Heart right ventricle (tissue), 16 donors: ENCODE measurements at regions not wholly inside any gene's neighbourhood (a gene's known extent, or its start where the extent isn't known, plus 50 kb on each side); places are given as distances from the start of the nearest gene placed in this dataset.

Source experiments
- ATAC-seq, 8 donors: fragments of 200-7000 bp; cut with Tn5 transposase; one replicate each; pipeline ENCODE4 v1.9.1; 2020; ENCODE audit warnings: mild to moderate bottlenecking in 8 of 8, moderate library complexity in 8 of 8, moderate number of reproducible peaks in 1 of 8
- DNase-seq, 2 donors: peaks; one replicate each; pipeline ENCODE4 v3.0.0-alpha.2; 2020
- H3K27ac ChIP-seq, 10 donors: fragments of 200-600 bp; sonication (generic) in 2 of 10; one replicate each; pipeline versions ENCODE4 v1.5.0 to v1.8.0; 2020 to 2022; ENCODE audit warnings: mild to moderate bottlenecking in 3 of 10
- H3K27me3 ChIP-seq, 7 donors: fragments of 200-600 bp; one replicate each; pipeline ENCODE4 v1.8.0; 2021 to 2022; ENCODE audit warnings: mild to moderate bottlenecking in 2 of 7
- H3K36me3 ChIP-seq, 9 donors: fragments of 200-600 bp; sonication (generic) in 1 of 9; one replicate each; pipeline versions ENCODE4 v1.5.0 to v1.8.0; 2020 to 2022; ENCODE audit warnings: mild to moderate bottlenecking in 2 of 9
- H3K4me1 ChIP-seq, 9 donors: fragments of 200-600 bp; sonication (generic) in 1 of 9; one replicate each; pipeline versions ENCODE4 v1.5.0 to v1.8.0; 2020 to 2022; ENCODE audit warnings: mild to moderate bottlenecking in 4 of 9
- H3K4me3 ChIP-seq, 10 donors: fragments of 200-600 bp; sonication (generic) in 2 of 10; one replicate each; pipeline versions ENCODE4 v1.5.0 to v1.8.0; 2020 to 2022; ENCODE audit warnings: mild to moderate bottlenecking in 7 of 10, moderate library complexity in 2 of 10
- H3K9me3 ChIP-seq, 11 donors: fragments of 200-600 bp in 10 of 11; sonication (generic) in 2 of 11; one replicate each; pipeline versions ENCODE4 v1.5.0 to v1.8.0; 2013 to 2022; ENCODE audit warnings: mild to moderate bottlenecking in 2 of 11, control low read depth in 1 of 11, moderate library complexity in 1 of 11
- CTCF ChIP-seq, 9 donors: fragments of 200-600 bp; sonication (generic) in 2 of 9; IDR thresholded peaks; one replicate each; pipeline versions ENCODE4 v1.5.0 to v1.8.0; 2021 to 2022; ENCODE audit warnings: antibody characterized with exemption in 9 of 9, mild to moderate bottlenecking in 5 of 9, moderate library complexity in 1 of 9
- WGBS, 2 donors: extraction: QIAGEN DNeasy Blood & Tissue Kit; methylation state at CpG; one replicate each; pipeline ENCODE4 v1.1.7; 2013; ENCODE audit warnings: inconsistent platforms in 1 of 2; 5-methylcytosine and 5-hydroxymethylcytosine counted together
- intact Hi-C, 10 donors: fragments of 100-400 bp; cut with DNase I; formaldehyde crosslinking; loops; one replicate each; pipeline versions ENCODE4 v1.11.1 to v1.14.2; 2022
- donor health status: Arrhythmogenic right ventricular cardiomyopathy.
- donor health status: ischemic (EF 13 %, LVEDD 7.1; RV severe dilation, severe dysfunction).
- donor health status: healthy with polysubstance abuse.
- donor health status: DM: no; HTN: yes; CAD: no.
- donor health status: DM: no; HTN: no; CAD: no.
- donor health status: ischemic (EF 25% LVEDD 6.9; RV normal size, moderate dysfunction).
- donor health status: ischemic (EF 25% LVEDD 5.7; RV mildly dilated, moderate dysfunction).
- donor health status: healthy.
- donor health status: DM: yes; HTN: yes; CAD: no.
- donor health status: Ischemic cardiomyopathy.
- donor health status: ischemic (EF 35%, LVEDD 5.7; RV mildly dilated, moderate dysfunction).
- donor health status: nonischemic (EF 11% LVEDD 7.7; RV severe dilation, severe dysfunction).
- donor health status: DM: yes; HTN: yes; CAD: no.
- donor health status: PGD.
- donor health status: ischemic (EF 29% LVEDD 5.4; RV normal size, mild dysfunction).
- donor health status: nonischemic (EF 23%, LVEDD 6.1; RV moderate dilation, normal function).

GRCh38 chr11:27886857-27887256 is 186.6 kb upstream of the BDNF start:
- Histone ChIP-seq H3K36me3 (no peaks in the 10 kb centered on the region), H3K27ac (no peak overlapping the region), H3K4me3 (no peak overlapping the region), H3K4me1 (no peaks in the 10 kb centered on the region), H3K27me3 (no peaks in the 10 kb centered on the region), H3K9me3 (no peaks in the 10 kb centered on the region)
- ATAC-seq (no peak), DNase-seq (no peak)
- WGBS, 2 donors: 40 to 60% methylated on average over 3 of the region's 3 CpGs
- intact Hi-C loops: no loop called here
- TF ChIP-seq CTCF (IDR thresholded peaks at IDR 0.05): no peak

- intact Hi-C loops: no loop called here
- no peak for ATAC-seq
- no peak overlapping the region for H3K27ac ChIP-seq
- H3K27me3 ChIP-seq: no peaks in the 10 kb centered on the region
- no peak overlapping the region for H3K4me3 ChIP-seq
- 67 to 76% methylated on average over 4 of the region's 4 CpGs for WGBS, 2 donors
- no peak for DNase-seq
- no peak for TF ChIP-seq CTCF (IDR thresholded peaks at IDR 0.05)
- no peaks in the 10 kb centered on the region for H3K9me3 ChIP-seq
- H3K36me3 ChIP-seq: no peaks in the 10 kb centered on the region
- no peaks in the 10 kb centered on the region for H3K4me1 ChIP-seq
These were observed 181.9 kb upstream of the BDNF start for GRCh38 chr11:27882066-27882697.

GRCh38 chr11:27875831-27876775 is 175.8 kb upstream of the BDNF start:
- Histone ChIP-seq H3K27me3 (no peaks in the 10 kb centered on the region), H3K36me3 (no peaks in the 10 kb centered on the region), H3K4me1 (peaks cover 0 to 11% (median 0%) of the 10 kb centered on the region in 9 donors), H3K4me3 (no peak overlapping the region), H3K27ac (no peak overlapping the region), H3K9me3 (peaks cover 0 to 9% (median 0%) of the 10 kb centered on the region in 11 donors)
- peak in 1 of 8 donors; percentile 13 for ATAC-seq
- no peak for DNase-seq
- TF ChIP-seq CTCF (IDR thresholded peaks at IDR 0.05): no peak
- WGBS, 2 donors: 70 to 72% methylated on average over 3 of the region's 3 CpGs
- intact Hi-C loops: loop anchor here in 1 of 10 donors (10.0 kb wide), 1 partner anchor 229 kb away; the partner anchor contains the start of genes KIF18A and METTL15

GRCh38 chr11:27874998-27875830 is 175.0 kb upstream of the BDNF start:
- no peak for DNase-seq
- no peak overlapping the region for H3K4me3 ChIP-seq
- peaks cover 0 to 11% (median 0%) of the 10 kb centered on the region in 9 donors for H3K4me1 ChIP-seq
- no peaks in the 10 kb centered on the region for H3K27me3 ChIP-seq
- intact Hi-C loops: loop anchor here in 1 of 10 donors (10.0 kb wide), 1 partner anchor 230 kb away; the partner anchor contains the start of genes KIF18A and METTL15
- ATAC-seq: peak in 4 of 8 donors; percentile 34 to 59 (median 40)
- 6 to 9% methylated on average over 7 of the region's 7 CpGs for WGBS, 2 donors
- no peak overlapping the region for H3K27ac ChIP-seq
- no peaks in the 10 kb centered on the region for H3K36me3 ChIP-seq
- H3K9me3 ChIP-seq: peaks cover 0 to 9% (median 0%) of the 10 kb centered on the region in 11 donors
- TF ChIP-seq CTCF (IDR thresholded peaks at IDR 0.05): no peak
